ES-I3 (cell line): ENCODE measurements at regions not wholly inside any gene's neighbourhood (a gene's known extent, or its start where the extent isn't known, plus 50 kb on each side); places are given as distances from the start of the nearest gene placed in this dataset.

Experiments
- H3K36me3 ChIP-seq: 2 replicates; pipeline ENCODE4 v1.6.1; 2013; ENCODE audit warnings: mild to moderate bottlenecking, low read length, control low read depth, moderate library complexity; ENCODE audit not compliant: insufficient read depth
- H3K4me1 ChIP-seq: 2 replicates; pipeline ENCODE4 v1.6.1; 2013; ENCODE audit warnings: mild to moderate bottlenecking, control low read depth, low read length; ENCODE audit not compliant: insufficient read depth
- H3K9ac ChIP-seq: 2 replicates; pipeline ENCODE4 v1.6.1; 2013; ENCODE audit warnings: low read depth, mild to moderate bottlenecking, low read length, moderate library complexity
- H3K9me3 ChIP-seq: 2 replicates; pipeline ENCODE4 v1.6.1; 2013; ENCODE audit warnings: mild to moderate bottlenecking, low read length, moderate library complexity; ENCODE audit not compliant: control insufficient read depth, insufficient read depth

DNA sequence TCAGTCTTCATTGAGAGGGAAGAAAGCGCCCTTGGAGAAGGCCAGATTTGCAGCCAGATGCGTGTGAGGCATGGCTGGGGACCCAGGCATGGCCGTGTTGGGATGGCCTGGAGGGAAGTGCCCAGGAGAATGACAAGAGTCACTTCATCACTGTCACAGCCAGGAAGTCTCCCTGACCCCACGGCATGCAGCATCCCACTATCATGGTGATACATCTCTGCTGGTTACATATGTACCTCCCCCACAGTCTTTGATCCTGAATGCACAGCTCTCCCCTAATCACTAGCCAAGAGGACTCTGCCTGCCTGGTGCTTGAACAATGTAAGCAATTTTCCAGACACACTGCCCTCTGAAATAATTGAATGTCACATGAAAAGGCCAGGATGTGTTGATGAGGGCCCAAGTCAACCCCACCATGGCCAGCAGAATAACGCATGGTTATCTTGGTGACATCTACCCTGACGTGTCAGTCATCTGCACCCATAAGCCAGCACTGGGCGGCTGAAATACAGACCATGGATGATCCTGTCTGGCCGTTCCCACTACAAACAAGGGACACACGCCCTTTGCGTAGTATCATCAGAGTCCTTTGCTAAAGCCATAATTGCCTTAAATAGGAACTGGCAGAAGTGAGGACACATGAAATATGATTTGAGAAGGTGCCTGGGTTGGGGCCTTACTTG lies 149.7 kb upstream of the SPACA7 start:
- H3K9ac ChIP-seq: no peak overlapping the region
- no peaks in the 10 kb centered on the region for H3K36me3 ChIP-seq
- H3K4me1 ChIP-seq: no peaks in the 10 kb centered on the region
- no peaks in the 10 kb centered on the region for H3K9me3 ChIP-seq

DNA sequence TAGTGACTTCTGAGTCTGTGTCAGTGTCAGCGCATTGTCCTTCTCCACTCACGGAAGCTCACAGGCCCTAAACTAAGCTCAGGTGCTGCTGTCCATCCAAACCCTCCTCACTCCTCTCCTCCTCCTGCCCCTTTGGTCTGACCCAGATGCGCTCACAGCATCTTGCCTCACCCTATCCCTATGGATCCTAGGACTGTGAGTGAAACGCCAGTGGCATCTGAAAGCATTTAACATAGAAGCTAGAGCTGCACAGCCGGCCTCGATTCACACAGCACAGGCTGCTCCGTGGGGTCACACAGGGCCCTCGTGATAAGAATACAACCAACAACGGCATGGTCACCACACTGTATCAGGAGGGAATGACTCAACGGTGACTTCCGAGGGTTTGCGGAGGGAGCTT lies 149.1 kb upstream of the SPACA7 start:
- no peaks in the 10 kb centered on the region for H3K9me3 ChIP-seq
- no peaks in the 10 kb centered on the region for H3K4me1 ChIP-seq
- H3K36me3 ChIP-seq: no peaks in the 10 kb centered on the region
- no peak overlapping the region for H3K9ac ChIP-seq

DNA sequence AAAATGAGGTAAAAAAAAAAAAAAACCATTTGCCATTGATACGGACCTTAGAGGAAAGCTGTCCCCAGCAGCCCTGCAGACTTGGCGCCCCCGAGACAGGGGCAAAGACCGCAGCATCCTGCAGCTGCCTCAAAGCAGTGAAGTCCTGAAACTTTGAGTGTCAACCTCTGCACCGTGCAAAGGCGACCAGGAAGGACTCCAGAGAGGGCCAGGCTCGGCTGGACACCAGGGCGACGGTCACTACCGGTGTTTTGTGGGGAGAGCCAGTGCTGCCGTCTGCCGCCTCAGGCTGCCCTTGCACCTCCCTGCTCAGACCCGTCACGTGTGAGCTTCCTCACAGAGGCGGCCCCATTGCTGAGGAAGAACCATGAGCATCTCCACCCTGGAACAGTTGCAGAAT lies 146.7 kb upstream of the SPACA7 start:
- H3K36me3 ChIP-seq: no peaks in the 10 kb centered on the region
- H3K4me1 ChIP-seq: no peaks in the 10 kb centered on the region
- H3K9me3 ChIP-seq: no peaks in the 10 kb centered on the region
- no peak overlapping the region for H3K9ac ChIP-seq

DNA sequence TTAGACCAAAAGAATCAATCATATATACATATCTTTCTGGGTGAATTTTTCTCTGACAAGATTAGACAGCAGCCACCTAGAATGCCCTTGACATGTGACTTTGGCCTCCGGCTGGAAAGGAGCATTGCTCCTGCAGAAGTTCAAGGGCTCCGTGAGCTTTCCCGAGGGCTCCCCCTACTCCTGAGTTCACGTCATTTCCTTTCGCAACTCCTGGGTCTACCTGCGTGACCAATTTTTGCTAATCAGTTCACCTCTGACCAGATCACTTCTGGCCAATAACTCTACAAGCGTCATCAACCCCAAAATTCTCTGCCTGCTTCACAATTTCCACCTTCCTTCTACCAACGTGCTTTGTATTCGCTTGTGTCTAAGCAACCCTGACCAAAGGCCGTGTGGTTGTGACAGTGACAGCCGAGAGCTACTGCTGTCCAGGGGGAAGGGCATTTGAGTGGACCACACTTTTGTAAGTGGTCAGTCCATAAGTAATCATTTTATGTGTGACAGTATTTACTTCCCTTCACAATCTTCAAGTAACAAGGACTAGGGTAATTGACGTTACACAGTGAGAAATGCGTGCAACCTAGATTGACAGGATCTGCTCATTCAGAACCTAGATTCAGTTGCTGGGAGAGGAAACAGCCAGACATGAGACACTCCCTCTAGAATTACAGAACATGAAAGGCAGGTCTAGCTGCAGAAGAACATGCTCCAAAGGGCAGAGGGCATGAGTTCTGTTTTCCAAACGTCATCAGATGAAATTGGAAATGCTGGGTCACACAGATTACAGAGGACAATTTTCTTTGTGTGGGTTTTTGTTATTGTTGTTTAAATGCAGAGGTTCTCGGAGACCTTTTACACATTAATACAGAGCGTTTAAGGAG lies 145.9 kb upstream of the SPACA7 start:
- Histone ChIP-seq H3K4me1 (no peaks in the 10 kb centered on the region), H3K9ac (no peak overlapping the region), H3K9me3 (no peaks in the 10 kb centered on the region), H3K36me3 (no peaks in the 10 kb centered on the region)

DNA sequence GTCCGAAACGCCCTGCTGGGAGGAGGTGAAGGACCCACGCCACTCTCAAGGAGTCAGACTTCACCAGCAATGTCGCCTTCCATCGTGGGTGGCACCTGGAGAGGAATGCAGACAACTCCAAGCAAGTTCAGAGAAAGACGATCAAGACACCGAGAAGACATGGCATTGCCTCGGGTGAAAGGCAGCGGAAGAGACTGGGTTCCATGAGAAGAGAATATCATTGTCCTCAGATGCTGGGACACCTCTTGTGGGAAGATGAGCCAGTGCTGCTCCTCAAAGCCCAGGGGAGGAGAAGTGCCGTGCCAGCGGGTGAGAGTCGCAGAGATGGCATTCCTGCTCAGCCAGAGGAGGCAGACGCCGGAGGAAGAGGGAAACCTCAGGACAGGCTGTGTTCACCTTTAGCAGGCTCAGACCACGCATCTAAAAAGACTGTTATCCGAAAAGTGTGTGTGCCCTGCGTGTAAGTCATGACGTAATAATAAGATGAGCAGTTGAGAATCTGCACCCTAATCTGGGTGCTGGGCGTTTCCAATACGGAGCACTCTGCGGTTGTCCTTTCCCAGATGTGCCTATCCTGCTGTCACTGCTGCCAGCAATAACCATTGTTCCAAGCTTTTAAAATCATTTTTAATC lies 144.6 kb upstream of the SPACA7 start:
- Histone ChIP-seq H3K9ac (no peak overlapping the region), H3K36me3 (no peaks in the 10 kb centered on the region), H3K9me3 (no peaks in the 10 kb centered on the region), H3K4me1 (no peaks in the 10 kb centered on the region)

DNA sequence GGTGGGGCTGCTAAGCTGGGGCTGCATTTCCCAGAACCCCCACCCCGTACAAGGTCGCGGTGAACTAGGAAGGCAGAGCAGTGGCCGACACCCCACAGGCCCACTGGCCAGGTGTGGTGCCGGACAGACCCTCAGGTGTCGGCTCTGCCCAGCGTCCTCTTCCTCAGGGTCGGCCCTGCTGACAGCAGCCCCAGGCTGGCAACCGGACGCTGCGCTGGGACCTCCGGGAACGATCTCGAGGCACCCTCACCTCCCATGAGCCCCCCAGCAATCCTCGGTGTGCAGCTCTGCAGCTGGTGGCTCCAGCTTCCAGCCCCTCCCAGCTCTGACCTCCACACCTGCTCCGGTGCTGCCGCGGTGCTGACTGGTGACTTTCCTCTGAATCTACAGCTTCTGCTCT lies 142.9 kb upstream of the SPACA7 start:
- Histone ChIP-seq H3K36me3 (no peaks in the 10 kb centered on the region), H3K9me3 (no peaks in the 10 kb centered on the region), H3K9ac (no peak overlapping the region)

DNA sequence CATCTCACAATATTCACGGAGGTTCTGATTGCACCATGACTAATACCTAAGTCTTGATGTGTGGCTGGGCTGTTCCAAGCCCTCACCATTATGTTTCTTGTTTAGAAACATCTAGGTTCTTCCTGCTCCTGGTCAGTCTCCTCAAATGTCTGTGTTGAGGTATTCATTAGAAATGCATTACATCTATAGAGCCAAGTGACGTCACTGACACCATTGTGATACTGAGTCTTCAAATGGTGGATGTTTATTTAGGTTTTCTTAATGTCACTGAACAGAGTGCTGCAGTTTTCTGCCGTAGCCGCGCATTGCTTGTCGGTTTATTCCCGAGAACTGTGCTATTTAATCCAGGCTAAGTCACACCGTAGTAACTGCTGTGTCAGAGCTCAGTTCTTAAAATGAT lies 142.4 kb upstream of the SPACA7 start:
- Histone ChIP-seq H3K36me3 (no peaks in the 10 kb centered on the region), H3K9me3 (no peaks in the 10 kb centered on the region), H3K9ac (no peak overlapping the region), H3K4me1 (no peaks in the 10 kb centered on the region)

More for the DNA sequence above, 142.9 kb upstream of the SPACA7 start:
- no peaks in the 10 kb centered on the region for H3K4me1 ChIP-seq

DNA sequence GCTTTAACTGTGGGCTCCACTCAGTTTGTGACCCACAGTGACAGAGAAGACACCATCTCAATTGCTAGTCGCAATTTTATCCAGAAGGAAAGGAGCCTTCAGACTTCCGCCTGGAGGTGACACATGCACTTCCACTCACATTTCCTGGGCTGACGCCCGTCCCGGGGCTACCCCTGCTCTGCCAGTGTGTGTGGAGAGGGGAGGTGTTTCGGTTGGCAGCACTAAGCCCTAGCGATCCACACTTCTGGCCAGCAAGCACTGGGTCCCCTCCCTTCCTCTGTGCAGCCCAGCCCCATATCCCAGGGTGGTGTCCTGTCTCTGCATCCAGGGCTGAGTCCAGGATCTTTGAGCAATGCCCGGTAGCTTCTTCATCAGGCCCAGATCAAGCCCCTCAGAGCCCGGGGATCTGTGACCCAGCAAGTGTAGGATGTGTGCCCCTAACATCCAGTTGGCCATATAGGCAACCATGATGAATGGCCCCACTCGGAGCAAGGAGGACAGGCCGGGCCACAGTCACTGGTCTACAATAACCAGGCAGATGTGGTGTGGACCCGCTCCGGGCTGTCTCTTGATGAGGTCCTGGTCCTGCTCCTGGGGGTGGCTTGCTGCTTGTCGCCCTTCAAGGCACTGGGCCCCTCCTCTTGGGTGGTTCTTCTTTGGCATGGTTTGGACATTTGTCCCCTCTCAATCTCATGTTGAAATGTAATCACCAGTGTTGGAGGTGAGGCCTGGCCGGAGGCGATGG lies 141.9 kb upstream of the SPACA7 start:
- Histone ChIP-seq H3K36me3 (no peaks in the 10 kb centered on the region), H3K9me3 (no peaks in the 10 kb centered on the region), H3K4me1 (no peaks in the 10 kb centered on the region)

DNA sequence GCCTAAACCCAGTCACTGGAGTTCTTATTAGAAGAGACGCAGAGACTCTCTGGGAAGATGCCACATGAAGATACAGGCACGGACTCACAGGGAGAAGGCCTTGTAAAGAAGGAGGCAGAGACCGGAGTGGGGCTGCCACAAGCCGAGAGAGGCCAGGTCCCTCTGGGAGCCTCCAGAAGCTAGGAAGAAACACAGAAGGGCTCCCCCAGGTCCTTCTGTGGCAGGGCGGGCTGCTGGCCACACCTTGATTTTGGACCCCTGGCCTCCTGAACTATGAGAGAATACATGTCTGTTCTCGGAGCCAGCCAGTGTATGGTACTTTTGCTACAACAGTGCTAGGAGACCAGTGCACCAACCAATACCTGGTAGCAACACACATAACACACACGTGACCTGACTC lies 140.1 kb upstream of the SPACA7 start:
- Histone ChIP-seq H3K9me3 (no peaks in the 10 kb centered on the region), H3K9ac (no peak overlapping the region), H3K4me1 (no peaks in the 10 kb centered on the region), H3K36me3 (no peaks in the 10 kb centered on the region)

More for the DNA sequence above, 141.9 kb upstream of the SPACA7 start:
- H3K9ac ChIP-seq: no peak overlapping the region

DNA sequence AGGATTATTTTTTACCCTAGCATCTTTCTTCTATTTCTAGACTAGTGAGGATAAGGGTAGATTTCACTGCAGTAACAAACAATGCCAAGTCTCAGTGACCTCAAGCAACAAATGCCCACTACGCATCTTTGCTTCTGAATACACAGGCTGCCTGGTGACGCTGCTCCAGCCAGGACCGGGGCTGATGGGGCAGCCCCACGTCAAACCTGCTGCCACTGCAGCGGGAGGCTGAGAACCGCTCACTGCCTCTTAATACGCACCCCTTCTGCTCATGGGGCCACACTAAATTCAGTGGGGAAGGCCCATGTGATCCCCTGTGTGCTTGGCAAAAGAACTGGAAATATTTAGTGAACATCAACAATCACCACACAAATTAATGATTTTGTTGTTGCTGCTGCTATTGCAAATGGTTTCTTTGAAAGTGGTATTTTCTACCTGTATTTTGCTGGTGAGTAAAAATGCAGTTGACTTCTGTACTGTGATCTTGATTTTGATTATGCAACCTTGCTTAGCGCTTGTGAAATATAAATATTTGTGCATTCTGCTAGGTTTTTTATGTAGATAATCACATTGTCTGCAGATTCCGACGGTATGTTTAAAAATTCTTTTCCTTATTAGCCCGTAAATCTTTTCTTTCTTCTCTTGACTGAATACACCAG lies 139.5 kb upstream of the SPACA7 start:
- Histone ChIP-seq H3K4me1 (no peaks in the 10 kb centered on the region), H3K36me3 (no peaks in the 10 kb centered on the region), H3K9me3 (no peaks in the 10 kb centered on the region), H3K9ac (no peak overlapping the region)

DNA sequence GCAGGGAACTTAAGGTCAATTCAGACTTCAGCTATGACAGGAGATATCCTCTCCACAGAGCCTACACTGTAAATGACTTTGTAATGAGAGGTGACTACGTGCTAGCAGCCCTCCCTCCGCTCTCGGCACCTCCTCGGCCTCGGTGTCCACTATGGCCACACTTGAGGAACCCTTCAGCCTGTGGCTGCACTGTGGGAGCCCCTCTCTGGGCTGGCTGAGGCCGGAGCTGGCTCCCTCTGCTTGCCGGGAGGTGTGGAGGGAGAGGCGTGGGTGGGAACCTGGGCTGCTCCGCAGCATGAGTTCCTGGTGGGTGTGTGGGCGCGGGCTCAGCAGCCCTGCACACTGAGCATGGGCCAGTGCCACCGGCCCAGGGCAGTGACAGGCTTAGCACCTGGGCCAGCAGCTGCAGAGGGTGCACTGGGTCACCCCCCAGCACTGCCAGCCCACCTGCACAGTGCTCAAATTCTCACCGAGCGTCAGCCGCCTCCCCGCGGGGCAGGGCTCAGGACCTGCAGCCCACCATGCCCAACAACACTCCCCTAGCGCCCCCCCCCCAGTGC lies 137.6 kb upstream of the SPACA7 start:
- no peaks in the 10 kb centered on the region for H3K9me3 ChIP-seq
- H3K9ac ChIP-seq: no peak overlapping the region
- H3K36me3 ChIP-seq: no peaks in the 10 kb centered on the region
- no peaks in the 10 kb centered on the region for H3K4me1 ChIP-seq

DNA sequence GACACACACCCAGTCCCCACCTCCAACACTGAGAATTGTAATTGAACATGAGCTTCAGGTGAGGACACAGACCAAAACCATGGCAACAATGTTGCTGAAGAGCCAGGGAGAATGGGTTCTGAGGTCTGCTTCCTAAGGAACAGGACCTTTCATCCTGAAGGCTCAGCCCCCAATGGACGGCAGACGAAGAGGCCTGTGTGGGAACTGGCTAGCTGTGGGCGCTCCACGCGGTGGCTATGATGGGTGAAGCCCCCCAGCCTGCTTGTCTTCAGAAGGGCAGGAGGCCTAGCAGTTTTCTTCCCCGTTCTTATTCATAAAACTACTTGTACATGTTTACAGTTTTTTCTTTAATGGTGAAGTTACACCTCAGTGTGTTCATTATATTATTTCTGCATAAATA lies 136.1 kb upstream of the SPACA7 start:
- Histone ChIP-seq H3K36me3 (no peaks in the 10 kb centered on the region), H3K4me1 (no peaks in the 10 kb centered on the region), H3K9me3 (no peaks in the 10 kb centered on the region), H3K9ac (no peak overlapping the region)

DNA sequence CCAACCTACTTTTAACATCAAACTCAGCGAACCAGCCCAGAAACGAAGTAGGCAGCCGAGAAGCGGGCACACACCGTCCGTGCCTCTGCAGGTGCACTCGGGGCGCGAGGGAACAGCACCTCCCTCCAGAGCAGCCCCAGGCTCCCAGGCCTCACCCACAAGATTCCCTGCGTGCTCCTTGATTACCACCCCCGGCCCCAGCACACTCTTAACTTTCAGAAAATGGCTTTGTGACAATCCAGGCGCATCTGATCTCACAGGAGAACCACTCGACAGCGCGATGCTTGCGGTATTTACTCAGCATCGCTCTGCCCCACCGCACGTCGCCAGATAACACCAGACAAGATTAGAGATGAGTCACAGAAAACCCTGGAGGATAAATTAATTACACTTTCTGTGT lies 134.9 kb upstream of the SPACA7 start:
- no peaks in the 10 kb centered on the region for H3K9me3 ChIP-seq
- no peaks in the 10 kb centered on the region for H3K36me3 ChIP-seq
- no peak overlapping the region for H3K9ac ChIP-seq
- H3K4me1 ChIP-seq: no peaks in the 10 kb centered on the region

DNA sequence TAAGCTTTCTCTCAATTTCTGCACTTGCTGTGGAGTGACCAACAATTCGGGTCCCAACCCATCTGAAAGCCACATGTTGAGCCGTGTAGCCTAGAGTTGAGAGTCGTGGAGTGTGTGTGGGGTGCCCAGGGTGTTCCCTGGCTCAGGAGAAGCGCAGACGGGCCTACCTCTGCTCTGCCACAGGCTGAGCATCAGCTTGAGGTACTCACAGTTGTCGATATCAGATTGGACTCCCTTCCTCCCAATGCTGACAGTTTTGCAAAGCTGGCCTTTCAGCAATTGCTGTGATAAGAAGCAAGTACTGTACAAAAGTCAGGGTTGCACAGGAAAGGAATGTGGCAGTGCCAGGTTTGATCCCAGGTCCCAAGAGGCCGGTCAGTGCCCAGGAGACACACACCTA lies 133.4 kb upstream of the SPACA7 start:
- H3K9me3 ChIP-seq: no peaks in the 10 kb centered on the region
- H3K9ac ChIP-seq: no peak overlapping the region
- no peaks in the 10 kb centered on the region for H3K4me1 ChIP-seq
- H3K36me3 ChIP-seq: no peaks in the 10 kb centered on the region
